HG03575 (cell line): ENCODE measurements at regions not wholly inside any gene's neighbourhood (a gene's known extent, or its start where the extent isn't known, plus 50 kb on each side); places are given as distances from the start of the nearest gene placed in this dataset.
"Not testable (repeated sequence)": the region's sequence is repeated elsewhere in the genome, so short reads cannot be mapped to it uniquely, and the experiment has no call there.

Experiments
- ATAC-seq: cut with Tn5 transposase; IDR thresholded peaks from one replicate; pipeline ENCODE4 v1.9.1; 2021; ENCODE audit not compliant: unreplicated experiment, insufficient number of reproducible peaks, low FRiP score; ENCODE audit errors: extremely low read depth

GRCh38 chr9:71441266-71441665, 319.8 kb upstream of the TRPM3 start:
- no peak for ATAC-seq

DNA sequence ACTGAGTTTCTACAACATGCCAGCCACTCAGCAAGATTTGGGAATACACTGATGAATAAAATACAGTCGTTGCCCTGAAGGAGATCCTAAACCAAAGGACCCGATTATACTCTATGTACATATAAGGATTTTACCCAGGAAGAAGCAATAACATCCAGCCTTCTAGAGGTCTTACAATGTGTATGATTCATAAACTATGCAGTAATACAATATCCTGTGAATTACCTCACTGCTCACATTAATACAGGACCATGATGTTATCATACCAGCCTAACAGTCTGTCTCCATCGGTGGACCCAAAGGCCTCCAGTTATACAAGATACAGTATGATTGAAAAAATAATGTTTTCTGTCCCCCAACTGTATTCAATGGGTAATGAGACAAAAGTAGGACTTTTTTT, 310.5 kb upstream of the TRPM3 start:
- ATAC-seq: no peak

DNA sequence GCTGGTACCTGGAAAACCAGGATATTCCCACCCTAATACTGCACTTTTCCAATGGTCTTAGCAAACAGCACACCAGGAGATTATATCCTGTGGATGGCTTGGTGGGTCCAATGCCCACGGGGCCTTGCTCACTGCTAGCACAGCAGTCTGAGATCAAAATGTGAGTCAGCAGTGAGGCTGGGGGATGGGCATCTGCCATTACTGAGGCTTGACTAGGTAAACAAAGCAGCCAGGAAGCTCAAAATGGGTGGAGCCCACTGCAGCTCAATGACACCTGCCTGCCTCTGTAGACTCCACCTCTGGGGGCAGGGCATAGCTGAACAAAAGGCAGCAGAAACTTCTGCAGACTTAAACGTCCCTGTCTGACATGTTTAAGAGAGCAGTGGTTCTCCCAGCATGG, 285.9 kb upstream of the TRPM3 start:
- ATAC-seq: not testable (repeated sequence)

- no peak for ATAC-seq
These were observed 281.7 kb upstream of the TRPM3 start for GRCh38 chr9:71403106-71403505.

- ATAC-seq: no peak
These were observed 271.6 kb upstream of the TRPM3 start for GRCh38 chr9:71393005-71393404.

GRCh38 chr9:71384343-71384742, 262.9 kb upstream of the TRPM3 start:
- no peak for ATAC-seq

GRCh38 chr9:71383308-71383940, 262.0 kb upstream of the TRPM3 start:
- ATAC-seq: no peak

DNA sequence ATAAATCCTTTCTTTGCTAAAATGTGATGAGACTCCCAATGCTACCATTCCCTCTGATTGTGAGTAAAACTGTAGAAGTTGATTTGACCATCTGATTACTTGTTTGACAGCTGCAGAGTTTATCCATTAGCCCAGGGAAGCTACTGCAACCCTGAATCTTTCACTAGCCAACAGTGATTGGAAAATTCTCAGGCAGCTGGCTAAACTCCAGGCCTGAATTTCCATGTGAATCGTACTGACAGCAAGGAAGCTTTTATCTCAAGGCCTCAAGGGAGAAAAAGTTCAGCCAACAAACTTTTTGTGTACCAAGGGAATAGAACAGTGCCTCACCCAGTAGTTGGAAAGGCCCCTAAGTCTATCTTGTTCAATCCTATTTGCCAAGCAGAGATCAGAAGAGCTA, 246.7 kb upstream of the TRPM3 start:
- ATAC-seq: no peak

DNA sequence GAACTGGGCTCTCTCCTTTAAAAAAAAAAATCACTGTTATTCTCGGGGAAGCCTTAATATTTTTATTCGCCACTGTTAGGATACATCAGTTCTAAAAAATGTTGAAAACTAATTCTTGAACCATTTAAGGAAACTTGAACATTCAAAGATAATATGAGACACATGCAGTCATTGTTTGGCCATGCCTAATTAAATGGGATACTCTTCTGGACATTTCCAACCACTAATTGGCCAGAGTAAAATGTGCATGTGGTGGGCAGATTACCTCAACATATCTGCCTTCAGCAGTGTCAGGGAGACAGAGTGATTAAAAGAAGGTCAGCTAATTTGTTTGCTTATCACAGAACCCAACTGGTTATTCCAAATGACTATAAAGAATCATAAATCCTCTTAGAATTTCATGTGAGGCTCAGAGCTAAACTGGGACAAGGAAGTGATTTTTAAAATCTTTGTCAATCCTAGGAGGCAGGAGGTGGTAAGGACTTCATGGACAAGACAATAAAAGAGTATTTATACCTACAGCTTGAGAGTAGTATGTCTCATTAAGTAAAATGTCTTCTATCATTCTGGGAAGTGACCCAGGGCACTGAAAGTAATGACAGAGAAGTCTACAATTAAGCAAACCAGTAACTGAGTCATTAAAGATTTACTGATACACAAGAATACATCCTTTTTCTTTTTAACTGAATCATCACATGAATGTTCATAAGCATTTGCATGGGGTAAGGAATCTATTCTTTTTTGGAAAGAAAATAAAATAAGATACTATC, 242.9 kb upstream of the TRPM3 start:
- no peak for ATAC-seq

DNA sequence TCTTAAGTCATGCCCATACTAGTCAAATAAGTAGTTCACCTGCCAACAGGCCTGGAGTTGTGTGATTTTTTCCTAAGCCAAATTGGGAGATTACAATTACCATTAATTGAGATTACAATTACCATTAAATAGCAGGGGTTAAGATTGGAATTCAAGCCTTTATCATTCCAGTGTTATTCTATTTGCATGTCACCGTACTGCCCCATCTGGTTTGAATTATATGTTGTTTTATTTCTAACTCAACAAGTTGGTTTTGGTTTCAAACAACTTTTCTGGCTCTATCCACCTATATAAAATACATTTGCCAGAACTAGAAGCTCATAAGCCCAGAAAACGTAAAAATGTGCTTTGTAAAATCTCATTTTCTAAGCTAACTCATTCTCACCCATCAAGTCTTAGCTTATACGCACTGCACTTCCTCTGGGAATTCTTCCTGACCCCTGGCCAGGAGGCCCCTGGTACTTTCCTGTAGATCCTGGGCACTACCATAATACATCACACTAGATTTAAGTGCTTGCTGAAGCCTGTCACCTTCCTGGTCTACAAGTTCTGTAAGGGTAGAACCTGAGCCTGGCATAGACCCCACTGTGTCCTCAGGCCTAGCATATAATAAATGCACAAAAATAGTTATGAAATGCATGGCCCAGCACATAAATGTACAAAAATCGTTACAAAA, 242.0 kb upstream of the TRPM3 start:
- no peak for ATAC-seq

- no peak for ATAC-seq
These were observed 239.9 kb upstream of the TRPM3 start for GRCh38 chr9:71361357-71361756.

DNA sequence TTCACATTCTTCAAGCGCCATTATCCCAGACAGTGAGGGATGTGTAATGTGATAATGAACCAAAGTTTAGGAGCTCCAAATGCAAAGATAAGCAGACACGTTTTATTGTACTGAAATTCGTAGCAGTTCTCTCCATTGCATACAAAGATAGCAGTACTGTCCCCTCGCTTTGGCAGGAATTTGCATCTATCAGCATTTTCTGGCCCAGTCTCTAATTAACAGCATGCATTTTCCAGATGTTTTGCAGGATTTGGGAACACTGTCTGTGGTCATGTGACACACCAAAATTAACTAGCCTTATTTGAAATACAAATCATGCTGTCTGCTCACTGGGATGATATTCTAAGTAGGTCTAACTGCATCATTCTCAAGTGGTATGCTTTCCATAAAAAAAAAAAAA, 235.9 kb upstream of the TRPM3 start:
- ATAC-seq: no peak

DNA sequence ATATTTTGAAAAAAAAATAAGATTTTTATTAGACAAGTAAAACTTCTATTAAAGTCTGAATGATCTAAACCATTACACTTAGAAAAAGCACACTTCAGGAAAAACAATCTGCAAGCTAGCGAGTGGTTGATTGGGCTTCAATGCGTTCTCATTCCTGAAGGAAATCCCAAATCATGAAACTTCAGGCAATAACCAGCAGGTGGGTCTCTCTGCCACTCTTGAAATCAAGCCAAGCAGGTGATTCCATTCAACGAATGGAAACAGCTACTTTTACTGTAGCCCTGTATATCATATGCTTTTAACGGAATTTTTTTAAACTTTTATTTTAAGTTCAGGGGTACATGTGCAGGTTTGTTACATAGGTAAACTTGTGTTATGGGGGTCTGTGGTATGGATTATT, 234.5 kb upstream of the TRPM3 start:
- no peak for ATAC-seq

- no peak for ATAC-seq
These were observed 232.3 kb upstream of the TRPM3 start for GRCh38 chr9:71353720-71354119.

- ATAC-seq: no peak
These were observed 231.4 kb upstream of the TRPM3 start for GRCh38 chr9:71352837-71353236.

DNA sequence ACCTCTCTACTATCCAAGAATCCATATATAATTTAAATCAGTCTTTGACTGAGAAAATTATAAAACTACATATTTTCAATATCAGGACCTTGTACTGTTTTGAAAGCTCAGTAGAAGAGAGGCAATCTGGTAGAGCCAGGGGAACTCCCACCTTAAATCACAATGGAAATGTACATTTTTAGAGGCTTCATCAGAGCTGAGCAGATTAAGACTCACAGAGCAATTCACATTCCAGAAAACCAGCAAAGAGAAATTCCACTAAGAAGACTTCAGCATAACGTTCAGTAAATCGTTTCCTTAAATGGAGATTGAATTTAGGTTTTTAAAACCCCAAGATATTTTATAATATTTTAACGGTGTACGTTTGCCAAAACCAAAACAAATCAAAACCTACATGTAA, 227.8 kb upstream of the TRPM3 start:
- no peak for ATAC-seq

- ATAC-seq: no peak
These were observed 211.9 kb upstream of the TRPM3 start for GRCh38 chr9:71333321-71333720.

- ATAC-seq: no peak
These were observed 210.2 kb upstream of the TRPM3 start for GRCh38 chr9:71331603-71332002.

- no peak for ATAC-seq
These were observed 208.5 kb upstream of the TRPM3 start for GRCh38 chr9:71329873-71330272.

DNA sequence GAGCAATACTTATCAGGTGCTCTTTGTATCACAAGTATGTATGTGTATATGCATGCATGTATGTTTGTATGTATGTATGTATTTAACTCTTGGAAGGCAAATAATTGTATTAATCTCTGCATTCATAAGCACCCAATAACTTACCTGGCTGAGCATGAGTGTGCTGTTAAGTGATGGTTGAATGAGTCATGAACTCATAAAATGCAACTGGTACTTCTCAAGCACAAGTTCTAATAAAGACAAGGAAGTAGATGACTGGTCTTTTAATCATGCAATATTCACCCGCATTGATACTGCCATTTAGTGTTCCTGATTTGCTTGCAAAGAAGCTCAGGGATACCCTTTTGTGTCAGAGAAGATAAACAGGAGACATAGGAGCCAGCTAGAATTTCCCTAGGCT, 204.9 kb upstream of the TRPM3 start:
- no peak for ATAC-seq
